ENCODE measurements at regions not wholly inside any gene's neighbourhood (a gene's known extent, or its start where the extent isn't known, plus 50 kb on each side); places are given as distances from the start of the nearest gene placed in this dataset.

DNA sequence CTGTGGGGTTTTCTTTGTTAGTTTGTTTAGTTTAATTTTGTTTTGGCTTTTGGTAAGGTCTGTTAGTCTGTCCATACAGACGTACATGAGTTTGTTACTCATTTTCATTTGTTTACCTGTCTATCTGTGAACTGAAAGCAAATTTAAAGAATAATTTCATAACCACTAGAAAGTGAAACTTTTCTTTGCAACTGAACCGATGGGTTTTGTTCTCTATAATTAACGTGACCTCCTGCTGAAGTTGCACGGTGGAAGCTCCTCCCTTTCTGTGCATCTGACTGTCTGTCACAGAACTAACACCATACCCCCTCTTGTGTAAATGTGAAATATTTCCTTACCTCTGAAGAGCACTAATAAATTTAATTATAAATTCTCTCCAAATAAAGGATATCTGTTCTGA lies 595.5 kb downstream of the GALC start:
- H3K27ac Mint-ChIP-seq, result no peak overlapping the region
- no peaks in the 10 kb centered on the region for H3K4me1 Mint-ChIP-seq (ENCODE audit: low read depth)
- H3K9me3 Mint-ChIP-seq, result peaks cover 44% of the 10 kb centered on the region
- H3K36me3 Mint-ChIP-seq (ENCODE audit: low read depth), result no peaks in the 10 kb centered on the region; the same call in 1 of the 2 replicates
- no peak overlapping the region for H3K4me3 Mint-ChIP-seq
- TF ChIP-seq, protein P1, sequence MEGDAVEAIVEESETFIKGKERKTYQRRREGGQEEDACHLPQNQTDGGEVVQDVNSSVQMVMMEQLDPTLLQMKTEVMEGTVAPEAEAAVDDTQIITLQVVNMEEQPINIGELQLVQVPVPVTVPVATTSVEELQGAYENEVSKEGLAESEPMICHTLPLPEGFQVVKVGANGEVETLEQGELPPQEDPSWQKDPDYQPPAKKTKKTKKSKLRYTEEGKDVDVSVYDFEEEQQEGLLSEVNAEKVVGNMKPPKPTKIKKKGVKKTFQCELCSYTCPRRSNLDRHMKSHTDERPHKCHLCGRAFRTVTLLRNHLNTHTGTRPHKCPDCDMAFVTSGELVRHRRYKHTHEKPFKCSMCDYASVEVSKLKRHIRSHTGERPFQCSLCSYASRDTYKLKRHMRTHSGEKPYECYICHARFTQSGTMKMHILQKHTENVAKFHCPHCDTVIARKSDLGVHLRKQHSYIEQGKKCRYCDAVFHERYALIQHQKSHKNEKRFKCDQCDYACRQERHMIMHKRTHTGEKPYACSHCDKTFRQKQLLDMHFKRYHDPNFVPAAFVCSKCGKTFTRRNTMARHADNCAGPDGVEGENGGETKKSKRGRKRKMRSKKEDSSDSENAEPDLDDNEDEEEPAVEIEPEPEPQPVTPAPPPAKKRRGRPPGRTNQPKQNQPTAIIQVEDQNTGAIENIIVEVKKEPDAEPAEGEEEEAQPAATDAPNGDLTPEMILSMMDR (IDR thresholded peaks at IDR 0.05), result no peak
- H3K27me3 Mint-ChIP-seq (ENCODE audit: insufficient read depth), result no peaks in the 10 kb centered on the region
- DNase-seq, result no peak

DNA sequence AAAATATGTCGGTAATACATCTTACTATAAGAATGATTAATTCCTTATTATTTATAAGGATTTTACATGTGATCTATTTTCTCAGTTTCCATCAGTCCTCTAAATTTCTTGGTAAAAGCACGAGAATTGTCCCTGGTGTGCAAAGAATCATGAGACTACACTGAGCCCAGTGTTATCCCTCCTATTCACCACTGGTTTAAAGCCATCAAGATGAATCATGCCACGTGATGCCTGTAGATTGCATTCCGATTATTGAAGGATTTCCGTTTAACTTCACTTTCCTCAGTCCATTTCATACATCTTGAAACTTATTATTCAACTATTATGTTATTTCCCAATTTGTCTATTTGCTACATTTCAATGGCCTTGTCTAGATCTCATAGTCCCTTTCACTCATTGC lies 601.9 kb downstream of the GALC start:
- no peaks in the 10 kb centered on the region for H3K4me1 Mint-ChIP-seq (ENCODE audit: low read depth)
- H3K27me3 Mint-ChIP-seq (ENCODE audit: insufficient read depth), result peaks cover 3% of the 10 kb centered on the region; the same call in 1 of the 2 replicates
- no peak overlapping the region for H3K4me3 Mint-ChIP-seq
- peaks cover 65% of the 10 kb centered on the region for H3K9me3 Mint-ChIP-seq
- H3K36me3 Mint-ChIP-seq (ENCODE audit: low read depth), result no peaks in the 10 kb centered on the region; the same call in 1 of the 2 replicates
- DNase-seq, result no peak
- no peak overlapping the region for H3K27ac Mint-ChIP-seq
- TF ChIP-seq, protein P1 (IDR thresholded peaks at IDR 0.05), result no peak

DNA sequence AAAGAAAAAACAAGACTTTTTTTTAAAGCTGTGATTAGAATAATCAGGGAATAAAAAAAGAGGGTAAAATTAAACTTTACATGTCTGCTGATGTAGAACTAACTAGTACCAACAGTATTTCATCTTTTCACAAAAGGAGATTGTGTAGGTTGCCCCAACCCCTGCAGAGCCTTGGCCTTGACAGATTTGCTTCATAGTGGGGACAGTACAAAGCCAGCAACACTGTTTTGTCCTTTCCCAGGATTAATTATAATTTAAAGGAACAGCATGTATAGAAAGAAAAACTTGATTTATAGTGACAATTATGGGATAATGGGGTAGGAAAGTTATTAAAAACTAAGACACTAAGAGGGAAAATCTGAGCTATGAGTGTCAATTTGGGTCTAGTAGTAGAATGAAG lies 604.0 kb downstream of the GALC start:
- TF ChIP-seq, protein P1 (IDR thresholded peaks at IDR 0.05), result no peak

DNA sequence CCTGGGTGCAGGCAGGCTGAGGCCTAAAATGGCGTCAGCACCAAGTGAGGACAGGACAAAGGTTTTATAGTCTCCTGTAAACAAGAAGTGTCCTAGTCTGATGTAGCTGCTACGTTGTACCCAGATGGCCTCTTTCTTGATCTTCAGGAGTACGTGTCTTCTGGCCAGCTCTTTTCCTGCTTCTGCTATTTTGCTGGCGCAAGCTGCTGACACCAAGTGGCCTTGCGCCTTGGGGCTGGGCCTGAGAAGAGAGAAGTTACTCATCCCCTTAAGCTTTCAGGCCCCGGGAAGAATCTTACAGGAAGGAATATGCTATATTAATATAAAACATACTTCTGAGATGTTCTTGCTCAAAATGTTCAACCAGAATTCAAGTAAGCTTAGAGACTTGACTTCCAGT lies 605.2 kb downstream of the GALC start:
- Mint-ChIP-seq H3K27me3 (ENCODE audit: insufficient read depth) (peaks cover 3% of the 10 kb centered on the region; the same call in 1 of the 2 replicates), H3K9me3 (peaks cover 55% of the 10 kb centered on the region), H3K36me3 (ENCODE audit: low read depth) (no peaks in the 10 kb centered on the region), H3K4me1 (ENCODE audit: low read depth) (no peaks in the 10 kb centered on the region), H3K4me3 (no peak overlapping the region), H3K27ac (no peak overlapping the region)
- TF ChIP-seq, protein P1 (IDR thresholded peaks at IDR 0.05), result no peak
- DNase-seq, result no peak

More for the DNA sequence above, 604.0 kb downstream of the GALC start:
- no peak for DNase-seq
- peaks cover 3% of the 10 kb centered on the region; the same call in 1 of the 2 replicates for H3K27me3 Mint-ChIP-seq (ENCODE audit: insufficient read depth)
- H3K36me3 Mint-ChIP-seq (ENCODE audit: low read depth), result no peaks in the 10 kb centered on the region; the same call in 1 of the 2 replicates
- H3K27ac Mint-ChIP-seq, result no peak overlapping the region
- no peaks in the 10 kb centered on the region for H3K4me1 Mint-ChIP-seq (ENCODE audit: low read depth)
- no peak overlapping the region for H3K4me3 Mint-ChIP-seq
- peaks cover 57% of the 10 kb centered on the region for H3K9me3 Mint-ChIP-seq

DNA sequence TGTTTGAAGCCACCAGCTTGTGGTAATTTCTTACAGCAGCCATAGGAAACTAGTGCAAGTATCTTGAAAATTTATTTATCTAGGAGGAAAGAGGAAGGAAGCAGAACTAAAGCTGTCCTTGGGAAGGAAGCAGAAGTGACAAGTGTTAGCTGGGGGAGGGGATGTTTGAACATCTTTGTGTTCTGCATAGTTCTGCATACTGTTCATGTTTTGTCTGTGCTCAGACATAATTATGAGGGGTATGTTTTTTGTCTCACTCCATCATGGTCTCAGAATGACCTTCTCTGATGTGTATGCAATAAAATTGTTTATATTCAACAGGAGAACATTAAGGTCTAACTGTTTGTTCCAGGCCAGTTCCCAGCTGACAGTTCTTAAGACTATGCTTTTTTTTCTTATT lies 606.5 kb downstream of the GALC start:
- Mint-ChIP-seq H3K36me3 (ENCODE audit: low read depth) (no peaks in the 10 kb centered on the region), H3K9me3 (peaks cover 62% of the 10 kb centered on the region), H3K4me1 (ENCODE audit: low read depth) (no peaks in the 10 kb centered on the region), H3K27ac (no peak overlapping the region), H3K27me3 (ENCODE audit: insufficient read depth) (peaks cover 3% of the 10 kb centered on the region; the same call in 1 of the 2 replicates), H3K4me3 (no peak overlapping the region)
- TF ChIP-seq, protein P1 (IDR thresholded peaks at IDR 0.05), result no peak
- no peak for DNase-seq

DNA sequence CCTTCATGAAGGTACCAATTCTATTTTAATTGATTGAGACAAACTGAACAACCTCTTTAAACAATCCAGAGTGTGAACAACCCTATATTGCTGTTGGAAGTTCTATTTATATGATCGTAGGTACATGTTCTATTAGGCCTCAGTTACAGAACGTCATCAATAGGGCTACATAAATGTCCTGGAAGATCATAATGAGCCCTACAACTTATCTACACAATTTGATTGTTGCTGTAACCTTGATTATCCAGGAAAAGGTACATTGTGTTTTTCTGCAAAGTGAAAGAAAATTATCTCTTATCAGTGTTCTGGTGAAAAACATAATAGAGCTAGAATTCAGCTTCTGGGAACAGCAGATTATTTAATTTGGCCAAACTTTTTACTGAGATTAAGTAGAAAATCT lies 612.9 kb downstream of the GALC start:
- Mint-ChIP-seq H3K4me3 (no peak overlapping the region), H3K9me3 (peaks cover 38% of the 10 kb centered on the region), H3K36me3 (ENCODE audit: low read depth) (no peaks in the 10 kb centered on the region), H3K27ac (no peak overlapping the region), H3K4me1 (ENCODE audit: low read depth) (no peaks in the 10 kb centered on the region), H3K27me3 (ENCODE audit: insufficient read depth) (no peaks in the 10 kb centered on the region)
- no peak for DNase-seq
- TF ChIP-seq, protein P1 (IDR thresholded peaks at IDR 0.05), result no peak
